SK-N-SH (cell line): ENCODE measurements at regions not wholly inside any gene's neighbourhood (a gene's known extent, or its start where the extent isn't known, plus 50 kb on each side); places are given as distances from the start of the nearest gene placed in this dataset.

Experiments used
- CTCF ChIA-PET: fragments of 300-600, 350-600 bp; formaldehyde crosslinking; extraction: SDS; loops from one replicate; lab custom pipeline; 2021; lab: Yijun Ruan, JAX
- POLR2A ChIA-PET: fragments of 350-600 bp; sonication (Branson Sonifier 250); formaldehyde crosslinking; extraction: SDS; loops from one replicate; lab custom pipeline; 2020; ENCODE audit warnings: antibody characterized with exemption, inconsistent platforms; lab: Yijun Ruan, JAX
- DNase-seq: peaks from one replicate; pipeline ENCODE4 v3.0.0; 2012
- H2AFZ ChIP-seq: fragments of 200-600 bp; sonication (generic); 2 replicates; pipeline ENCODE4 v1.8.1; 2016; ENCODE audit warnings: antibody characterized with exemption, mild to moderate bottlenecking, low read depth
- H3F3A ChIP-seq: fragments of 200-600 bp; sonication (generic); replicated peaks from 2 replicates; pipeline ENCODE3; 2016; ENCODE audit warnings: antibody characterized with exemption, mild to moderate bottlenecking; ENCODE audit not compliant: insufficient read depth
- H3K27ac ChIP-seq, 2 experiments: fragments of 200-500 bp in 1 of 2; fragments of 200-600 bp in 1 of 2; sonication (Bioruptor generic) in 1 of 2; sonication (generic), shearing (Covaris generic) in 1 of 2; 2 replicates each; pipeline versions ENCODE4 v1.5.1 to v1.6.1; 2014 to 2016; ENCODE audit warnings: low read depth in 2 of 2, inconsistent platforms in 1 of 2, low read length in 1 of 2, mild to moderate bottlenecking in 1 of 2, mixed read lengths in 1 of 2
- H3K27me3 ChIP-seq: fragments of 200-600 bp; sonication (generic), shearing (Covaris generic); 2 replicates; pipeline ENCODE4 v1.6.1; 2016; ENCODE audit warnings: mixed run types; ENCODE audit not compliant: insufficient read depth
- H3K36me3 ChIP-seq, 2 experiments: fragments of 200-500 bp in 1 of 2; fragments of 200-600 bp in 1 of 2; sonication (Bioruptor generic) in 1 of 2; sonication (generic) in 1 of 2; replicated peaks in 1 of 2; 2 replicates each; pipeline versions ENCODE3 to v1.5.1; 2014 to 2016; ENCODE audit warnings: low read length in 1 of 2, mild to moderate bottlenecking in 1 of 2; ENCODE audit not compliant: insufficient read depth in 2 of 2, control insufficient read depth in 1 of 2
- H3K4me1 ChIP-seq, 2 experiments: fragments of 200-500 bp in 1 of 2; fragments of 200-600 bp in 1 of 2; sonication (Bioruptor generic) in 1 of 2; sonication (generic), shearing (Covaris generic) in 1 of 2; 2 replicates each; pipeline versions ENCODE4 v1.5.1 to v1.6.1; 2014 to 2016; ENCODE audit warnings: low read depth in 1 of 2, low read length in 1 of 2, mixed run types in 1 of 2; ENCODE audit not compliant: insufficient read depth in 2 of 2, control insufficient read depth in 1 of 2
- H3K4me2 ChIP-seq: fragments of 200-600 bp; sonication (generic), shearing (Covaris generic); 2 replicates; pipeline ENCODE4 v1.6.1; 2017; ENCODE audit warnings: mixed run types
- H3K4me3 ChIP-seq, 2 experiments: fragments of 200-500 bp in 1 of 2; fragments of 200-600 bp in 1 of 2; sonication (Bioruptor generic) in 1 of 2; sonication (generic), shearing (Covaris generic) in 1 of 2; 2 replicates each; pipeline versions ENCODE4 v1.5.1 to v1.8.1; 2014 to 2016; ENCODE audit warnings: low read depth in 2 of 2, inconsistent platforms in 1 of 2, low read length in 1 of 2, mild to moderate bottlenecking in 1 of 2, mixed read lengths in 1 of 2, moderate library complexity in 1 of 2
- H3K79me2 ChIP-seq: fragments of 200-600 bp; sonication (generic); 2 replicates; pipeline ENCODE4 v1.8.1; 2017; ENCODE audit warnings: mild to moderate bottlenecking; ENCODE audit not compliant: insufficient read depth
- H3K9ac ChIP-seq: fragments of 200-600 bp; sonication (generic); 2 replicates; pipeline ENCODE4 v1.6.1; 2017; ENCODE audit warnings: mixed run types
- H3K9me2 ChIP-seq: fragments of 200-600 bp; sonication (generic); 2 replicates; pipeline ENCODE4 v1.6.1; 2017; ENCODE audit warnings: mixed run types
- H3K9me3 ChIP-seq: fragments of 200-600 bp; sonication (generic); 2 replicates; pipeline ENCODE4 v1.6.1; 2017; ENCODE audit warnings: mixed run types, mild to moderate bottlenecking, moderate library complexity
- H4K20me1 ChIP-seq: fragments of 200-600 bp; sonication (generic); 2 replicates; pipeline ENCODE4 v1.6.1; 2017; ENCODE audit warnings: mild to moderate bottlenecking, mixed run types; ENCODE audit not compliant: insufficient read depth
- ELF1 ChIP-seq: IDR thresholded peaks from 2 replicates; pipeline ENCODE4 v1.4.0; 2012
- EP300 ChIP-seq, 2 experiments: IDR thresholded peaks; 2 replicates each; pipeline versions ENCODE4 v1.4.0 to v1.6.1; 2012; ENCODE audit warnings: borderline replicate concordance in 1 of 2, low read depth in 1 of 2, low read length in 1 of 2
- EZH2phosphoT487 ChIP-seq: fragments of 200-600 bp; sonication (generic); IDR thresholded peaks from 2 replicates; pipeline ENCODE4 v1.6.1; 2017; ENCODE audit warnings: low read depth, mixed run types, mild to moderate bottlenecking, antibody characterized with exemption, moderate library complexity, borderline replicate concordance
- FOSL2 ChIP-seq: IDR thresholded peaks from 2 replicates; pipeline ENCODE4 v1.4.0; 2012; ENCODE audit warnings: low read depth, mild to moderate bottlenecking, moderate library complexity, borderline replicate concordance
- FOXM1 ChIP-seq: IDR thresholded peaks from 2 replicates; pipeline ENCODE4 v1.4.0; 2012; ENCODE audit warnings: low read depth, mild to moderate bottlenecking
- GABPA ChIP-seq: IDR thresholded peaks from 2 replicates; pipeline ENCODE4 v1.4.0; 2012; ENCODE audit warnings: low read depth, mild to moderate bottlenecking
- MAX ChIP-seq: IDR thresholded peaks from 2 replicates; pipeline ENCODE4 v1.4.0; 2012; ENCODE audit warnings: low read depth
- MEF2A ChIP-seq: IDR thresholded peaks from 2 replicates; pipeline ENCODE4 v1.4.0; 2012; ENCODE audit warnings: low read depth, borderline replicate concordance
- NFIC ChIP-seq: IDR thresholded peaks from 2 replicates; pipeline ENCODE4 v1.4.0; 2012; ENCODE audit warnings: borderline replicate concordance
- PBX3 ChIP-seq: IDR thresholded peaks from 2 replicates; pipeline ENCODE4; 2012
- POLR2AphosphoS5 ChIP-seq: IDR thresholded peaks from 2 replicates; pipeline ENCODE4 v1.6.1; 2012; ENCODE audit warnings: low read depth, low read length
- RCOR1 ChIP-seq: fragments of 150-350 bp; IDR thresholded peaks from 2 replicates; pipeline ENCODE4 v1.6.1; 2017; ENCODE audit warnings: antibody characterized with exemption, low read length
- RXRA ChIP-seq: IDR thresholded peaks from 2 replicates; pipeline ENCODE4 v1.4.0; 2012; ENCODE audit warnings: low read depth, mild to moderate bottlenecking, borderline replicate concordance
- TAF1 ChIP-seq: IDR thresholded peaks from 2 replicates; pipeline ENCODE4 v1.6.1; 2012; ENCODE audit warnings: low read depth, mild to moderate bottlenecking, low read length, moderate library complexity, borderline replicate concordance
- WGBS: methylation state at CpG from one replicate; pipeline ENCODE4 v1.1.6; 2017; ENCODE audit warnings: low lambda C conversion rate; 5-methylcytosine and 5-hydroxymethylcytosine counted together
- TF ChIP-seq, protein P1 (sequence below): fragments of 150-350 bp; IDR thresholded peaks from 2 replicates; pipeline ENCODE4 v1.6.1; 2016; ENCODE audit warnings: mild to moderate bottlenecking, low read depth, low read length
- TF ChIP-seq, protein P2 (sequence below): IDR thresholded peaks from 2 replicates; pipeline ENCODE4 v1.6.1; 2012; ENCODE audit warnings: mild to moderate bottlenecking, low read depth, low read length, moderate library complexity

DNA sequence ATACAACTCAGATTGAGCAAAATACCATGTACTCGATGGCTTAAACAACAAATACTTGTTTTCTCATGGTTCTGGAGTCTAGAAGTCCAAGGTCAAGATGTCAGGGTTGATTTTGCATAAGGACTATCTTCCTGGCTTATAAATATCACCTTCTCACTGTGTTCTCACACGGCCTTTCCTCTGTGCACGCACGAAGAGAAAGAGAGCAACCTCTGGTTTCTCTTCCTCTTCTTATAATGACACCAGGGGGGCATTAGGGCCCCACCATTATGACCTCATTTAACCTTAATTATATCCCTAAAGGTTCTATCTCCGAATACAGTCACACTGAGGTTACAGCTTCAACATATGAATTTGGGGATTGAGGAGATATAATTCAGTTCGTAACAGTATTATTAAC, 504.0 kb downstream of the MAGEE1 start:
- Histone ChIP-seq H3K9me3 (no peaks in the 10 kb centered on the region), H3K36me3 (no peaks in the 10 kb centered on the region), H2AFZ (no peak overlapping the region), H3K9me2 (no peaks in the 10 kb centered on the region), H3K4me1 (no peaks in the 10 kb centered on the region), H4K20me1 (no peaks in the 10 kb centered on the region), H3F3A (no peaks in the 10 kb centered on the region), H3K9ac (no peak overlapping the region), H3K27me3 (no peaks in the 10 kb centered on the region), H3K27ac (no peak overlapping the region), H3K79me2 (no peaks in the 10 kb centered on the region), H3K4me2 (no peak overlapping the region), H3K4me3 (no peak overlapping the region)
- DNase-seq, result no peak
- WGBS, result 2% methylated on average over 6 of the region's 6 CpGs
- CTCF ChIA-PET, result no interaction called here
- POLR2A ChIA-PET, result no interaction called here
- TF ChIP-seq, protein P1, sequence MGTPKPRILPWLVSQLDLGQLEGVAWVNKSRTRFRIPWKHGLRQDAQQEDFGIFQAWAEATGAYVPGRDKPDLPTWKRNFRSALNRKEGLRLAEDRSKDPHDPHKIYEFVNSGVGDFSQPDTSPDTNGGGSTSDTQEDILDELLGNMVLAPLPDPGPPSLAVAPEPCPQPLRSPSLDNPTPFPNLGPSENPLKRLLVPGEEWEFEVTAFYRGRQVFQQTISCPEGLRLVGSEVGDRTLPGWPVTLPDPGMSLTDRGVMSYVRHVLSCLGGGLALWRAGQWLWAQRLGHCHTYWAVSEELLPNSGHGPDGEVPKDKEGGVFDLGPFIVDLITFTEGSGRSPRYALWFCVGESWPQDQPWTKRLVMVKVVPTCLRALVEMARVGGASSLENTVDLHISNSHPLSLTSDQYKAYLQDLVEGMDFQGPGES, result no peak
- no peak for TF ChIP-seq RCOR1
- TF ChIP-seq MEF2A, result no peak
- TF ChIP-seq POLR2AphosphoS5, result no peak
- TF ChIP-seq FOXM1, result no peak
- TF ChIP-seq ELF1, result no peak
- no peak for TF ChIP-seq RXRA
- no peak for TF ChIP-seq PBX3

DNA sequence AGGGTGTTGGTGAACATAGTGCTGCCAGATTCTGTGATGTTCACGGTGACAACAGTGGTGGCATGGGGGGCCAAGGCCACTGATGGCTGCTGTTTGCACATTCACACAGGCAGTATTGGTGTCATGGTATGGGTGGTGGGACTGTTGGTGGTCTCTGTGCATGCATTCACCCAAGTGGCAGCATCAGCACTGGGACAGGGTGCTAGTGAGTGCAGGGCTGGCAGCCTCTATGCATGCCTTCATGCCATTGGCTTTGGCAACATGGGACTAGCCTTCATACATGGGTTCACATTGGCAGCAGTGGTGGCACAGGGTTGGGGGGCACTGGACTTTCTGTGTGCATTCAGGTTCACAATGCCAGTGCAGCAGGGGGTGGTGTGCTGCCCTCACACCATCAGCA, 489.7 kb upstream of the FGF16 start:
- H3F3A ChIP-seq, result no peaks in the 10 kb centered on the region
- H4K20me1 ChIP-seq, result no peaks in the 10 kb centered on the region
- H2AFZ ChIP-seq, result no peak overlapping the region
- no peak overlapping the region for H3K9ac ChIP-seq
- H3K4me3 ChIP-seq, result no peak overlapping the region
- H3K27ac ChIP-seq, result no peak overlapping the region
- no peak for TF ChIP-seq NFIC
- no peak for TF ChIP-seq MAX
- TF ChIP-seq, protein P2, sequence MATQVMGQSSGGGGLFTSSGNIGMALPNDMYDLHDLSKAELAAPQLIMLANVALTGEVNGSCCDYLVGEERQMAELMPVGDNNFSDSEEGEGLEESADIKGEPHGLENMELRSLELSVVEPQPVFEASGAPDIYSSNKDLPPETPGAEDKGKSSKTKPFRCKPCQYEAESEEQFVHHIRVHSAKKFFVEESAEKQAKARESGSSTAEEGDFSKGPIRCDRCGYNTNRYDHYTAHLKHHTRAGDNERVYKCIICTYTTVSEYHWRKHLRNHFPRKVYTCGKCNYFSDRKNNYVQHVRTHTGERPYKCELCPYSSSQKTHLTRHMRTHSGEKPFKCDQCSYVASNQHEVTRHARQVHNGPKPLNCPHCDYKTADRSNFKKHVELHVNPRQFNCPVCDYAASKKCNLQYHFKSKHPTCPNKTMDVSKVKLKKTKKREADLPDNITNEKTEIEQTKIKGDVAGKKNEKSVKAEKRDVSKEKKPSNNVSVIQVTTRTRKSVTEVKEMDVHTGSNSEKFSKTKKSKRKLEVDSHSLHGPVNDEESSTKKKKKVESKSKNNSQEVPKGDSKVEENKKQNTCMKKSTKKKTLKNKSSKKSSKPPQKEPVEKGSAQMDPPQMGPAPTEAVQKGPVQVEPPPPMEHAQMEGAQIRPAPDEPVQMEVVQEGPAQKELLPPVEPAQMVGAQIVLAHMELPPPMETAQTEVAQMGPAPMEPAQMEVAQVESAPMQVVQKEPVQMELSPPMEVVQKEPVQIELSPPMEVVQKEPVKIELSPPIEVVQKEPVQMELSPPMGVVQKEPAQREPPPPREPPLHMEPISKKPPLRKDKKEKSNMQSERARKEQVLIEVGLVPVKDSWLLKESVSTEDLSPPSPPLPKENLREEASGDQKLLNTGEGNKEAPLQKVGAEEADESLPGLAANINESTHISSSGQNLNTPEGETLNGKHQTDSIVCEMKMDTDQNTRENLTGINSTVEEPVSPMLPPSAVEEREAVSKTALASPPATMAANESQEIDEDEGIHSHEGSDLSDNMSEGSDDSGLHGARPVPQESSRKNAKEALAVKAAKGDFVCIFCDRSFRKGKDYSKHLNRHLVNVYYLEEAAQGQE, result no peak
- TF ChIP-seq MEF2A, result no peak
- TF ChIP-seq GABPA, result no peak
- no peak for TF ChIP-seq TAF1
- no peak for TF ChIP-seq FOSL2
- TF ChIP-seq PBX3, result no peak
- no peak for TF ChIP-seq EP300 (IDR thresholded peaks at IDR 0.05; ENCODE audit: borderline replicate concordance in 1 of 2, low read depth in 1 of 2, low read length in 1 of 2)
- TF ChIP-seq EZH2phosphoT487, result no peak
- TF ChIP-seq, all 33 proteins: peak for 0
- WGBS, result 0% methylated on average over 1 of the region's 1 CpG
- no peak for DNase-seq
- POLR2A ChIA-PET, result no interaction called here
- no peaks in the 10 kb centered on the region for H3K27me3 ChIP-seq
- CTCF ChIA-PET, result no interaction called here
- no peak overlapping the region for H3K4me2 ChIP-seq
- no peaks in the 10 kb centered on the region for H3K4me1 ChIP-seq
- H3K9me2 ChIP-seq, result no peaks in the 10 kb centered on the region; the same call in 1 of the 2 replicates
- H3K79me2 ChIP-seq, result no peaks in the 10 kb centered on the region
- no peaks in the 10 kb centered on the region for H3K36me3 ChIP-seq
- no peaks in the 10 kb centered on the region for H3K9me3 ChIP-seq
